ENCODE measurements at regions not wholly inside any gene's neighbourhood (a gene's known extent, or its start where the extent isn't known, plus 50 kb on each side); places are given as distances from the start of the nearest gene placed in this dataset.
"Not testable (repeated sequence)": the region's sequence is repeated elsewhere in the genome, so short reads cannot be mapped to it uniquely, and the experiment has no call there.

- CTCF ChIA-PET: no interaction called here
- ATAC-seq: no peak
- no peak overlapping the region for H3K4me3 Mint-ChIP-seq
- no peak for DNase-seq
- no peaks in the 10 kb centered on the region for H3K4me1 Mint-ChIP-seq
- H3K27ac Mint-ChIP-seq: no peak overlapping the region
- no peaks in the 10 kb centered on the region for H3K36me3 Mint-ChIP-seq
- no peaks in the 10 kb centered on the region for H3K27me3 Mint-ChIP-seq
- no peaks in the 10 kb centered on the region for H3K9me3 Mint-ChIP-seq (ENCODE audit: low read depth)
Observed at GRCh38 chr9:107588393-107588792, 98.8 kb upstream of the KLF4 start.

GRCh38 chr9:107587191-107587963 is 97.8 kb upstream of the KLF4 start:
- Mint-ChIP-seq H3K9me3 (ENCODE audit: low read depth) (no peaks in the 10 kb centered on the region), H3K4me3 (no peak overlapping the region), H3K4me1 (no peaks in the 10 kb centered on the region), H3K27ac (no peak overlapping the region), H3K36me3 (no peaks in the 10 kb centered on the region), H3K27me3 (no peaks in the 10 kb centered on the region)
- DNase-seq: no peak
- CTCF ChIA-PET: no interaction called here
- ATAC-seq: no peak

- CTCF ChIA-PET: no interaction called here
- Mint-ChIP-seq H3K27ac (no peak overlapping the region), H3K27me3 (no peaks in the 10 kb centered on the region), H3K36me3 (no peaks in the 10 kb centered on the region), H3K9me3 (ENCODE audit: low read depth) (no peaks in the 10 kb centered on the region), H3K4me1 (no peaks in the 10 kb centered on the region), H3K4me3 (no peak overlapping the region)
- ATAC-seq (no peak), DNase-seq (no peak)
Observed at GRCh38 chr9:107586493-107586892, 96.9 kb upstream of the KLF4 start.

DNA sequence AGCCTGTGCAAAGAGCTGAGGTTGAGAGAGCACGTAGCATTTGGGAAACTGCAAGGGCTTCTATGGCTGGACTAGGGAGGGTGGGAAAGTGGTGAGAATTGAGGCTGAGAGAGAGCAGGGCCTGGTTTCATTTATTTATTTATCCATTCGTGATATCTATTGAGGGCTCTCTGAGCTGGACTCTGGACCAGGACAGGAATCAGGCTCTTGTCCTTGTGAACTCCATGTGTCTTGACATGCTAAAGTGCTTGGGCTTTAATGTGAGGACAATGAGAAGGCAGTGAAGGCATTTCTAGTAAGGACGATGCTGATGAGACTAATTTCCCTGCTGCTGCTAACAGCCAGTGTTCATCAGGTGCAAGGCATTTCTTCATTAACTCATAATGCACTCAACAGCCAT is 95.9 kb upstream of the KLF4 start:
- no peaks in the 10 kb centered on the region for H3K4me1 Mint-ChIP-seq
- no peaks in the 10 kb centered on the region for H3K36me3 Mint-ChIP-seq
- no peak overlapping the region for H3K27ac Mint-ChIP-seq
- H3K9me3 Mint-ChIP-seq (ENCODE audit: low read depth): no peaks in the 10 kb centered on the region
- no peaks in the 10 kb centered on the region for H3K27me3 Mint-ChIP-seq
- no peak overlapping the region for H3K4me3 Mint-ChIP-seq
- DNase-seq (no peak), ATAC-seq (no peak)
- CTCF ChIA-PET: no interaction called here

GRCh38 chr9:107584944-107585343 is 95.4 kb upstream of the KLF4 start:
- Mint-ChIP-seq H3K36me3 (no peaks in the 10 kb centered on the region), H3K27ac (no peak overlapping the region), H3K27me3 (no peaks in the 10 kb centered on the region), H3K4me3 (no peak overlapping the region), H3K4me1 (no peaks in the 10 kb centered on the region), H3K9me3 (ENCODE audit: low read depth) (no peaks in the 10 kb centered on the region)
- ATAC-seq (no peak), DNase-seq (no peak)
- CTCF ChIA-PET: no interaction called here

GRCh38 chr9:107584186-107584585 is 94.6 kb upstream of the KLF4 start:
- H3K4me3 Mint-ChIP-seq: no peak overlapping the region
- no peaks in the 10 kb centered on the region for H3K36me3 Mint-ChIP-seq
- no peaks in the 10 kb centered on the region for H3K9me3 Mint-ChIP-seq (ENCODE audit: low read depth)
- H3K27me3 Mint-ChIP-seq: no peaks in the 10 kb centered on the region
- CTCF ChIA-PET: no interaction called here
- ATAC-seq (no peak), DNase-seq (no peak)
- H3K27ac Mint-ChIP-seq: no peak overlapping the region
- no peaks in the 10 kb centered on the region for H3K4me1 Mint-ChIP-seq

GRCh38 chr9:107577140-107577776 is 87.7 kb upstream of the KLF4 start:
- CTCF ChIA-PET: no interaction called here
- Mint-ChIP-seq H3K4me3 (no peak overlapping the region), H3K27me3 (no peaks in the 10 kb centered on the region), H3K27ac (no peak overlapping the region), H3K9me3 (ENCODE audit: low read depth) (no peaks in the 10 kb centered on the region), H3K36me3 (no peaks in the 10 kb centered on the region), H3K4me1 (no peaks in the 10 kb centered on the region)
- ATAC-seq: no peak
- no peak for DNase-seq

DNA sequence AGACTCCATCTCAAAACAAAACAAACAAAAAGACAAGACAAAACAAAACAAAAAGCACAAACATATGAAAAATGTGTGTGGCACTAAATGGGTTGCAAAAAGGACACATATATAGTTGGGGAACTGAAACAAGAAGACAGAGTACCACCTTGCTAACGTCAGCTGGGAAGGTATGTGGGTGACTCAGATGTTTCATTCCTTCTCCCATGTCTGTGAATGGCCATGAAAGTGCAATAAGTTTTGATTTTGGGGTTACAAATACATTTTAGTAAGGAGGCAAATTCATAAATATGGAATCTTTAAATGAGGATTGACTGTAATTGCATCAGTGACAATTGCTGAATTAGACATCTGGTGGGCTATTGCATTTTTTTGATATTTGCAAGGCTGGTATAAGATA is 81.6 kb upstream of the KLF4 start:
- Mint-ChIP-seq H3K36me3 (no peaks in the 10 kb centered on the region), H3K4me3 (no peak overlapping the region), H3K27me3 (no peaks in the 10 kb centered on the region), H3K27ac (no peak overlapping the region), H3K9me3 (ENCODE audit: low read depth) (no peaks in the 10 kb centered on the region), H3K4me1 (no peaks in the 10 kb centered on the region)
- DNase-seq (no peak), ATAC-seq (no peak)
- CTCF ChIA-PET: interaction anchor here (0.9 kb wide), 1 partner anchor 102 kb away, joined by 3 read pairs; no protein-coding TSS in a partner anchor

- Mint-ChIP-seq H3K4me3 (no peak overlapping the region), H3K27me3 (no peaks in the 10 kb centered on the region)
Observed at GRCh38 chr9:107569174-107569573, 79.6 kb upstream of the KLF4 start.

DNA sequence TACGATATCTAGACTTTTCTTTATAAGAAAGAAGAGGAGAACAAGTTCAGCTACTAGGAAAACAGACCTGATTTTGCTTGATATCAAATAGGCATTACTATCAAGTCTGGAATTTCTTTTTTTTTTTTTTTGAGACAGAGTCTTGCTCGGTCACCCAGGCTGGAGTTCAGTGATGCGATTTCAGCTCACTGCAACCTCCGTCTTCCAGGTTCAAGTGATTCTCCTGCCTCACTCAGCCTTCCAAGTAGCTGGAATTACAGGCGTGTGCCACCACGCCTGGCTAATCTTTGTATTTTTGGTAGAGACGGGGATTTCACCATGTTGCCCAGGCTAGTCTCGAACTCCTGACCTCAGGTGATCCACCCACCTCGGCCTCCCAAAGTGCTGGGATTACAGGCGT is 78.8 kb upstream of the KLF4 start:
- CTCF ChIA-PET; DNase-seq; H3K4me3 Mint-ChIP-seq; H3K9me3 Mint-ChIP-seq (ENCODE audit: low read depth); H3K4me1 Mint-ChIP-seq; H3K27ac Mint-ChIP-seq; H3K36me3 Mint-ChIP-seq; H3K27me3 Mint-ChIP-seq; ATAC-seq: not testable (repeated sequence)

More at GRCh38 chr9:107569174-107569573, 79.6 kb upstream of the KLF4 start:
- H3K4me1 Mint-ChIP-seq: no peaks in the 10 kb centered on the region
- H3K36me3 Mint-ChIP-seq: no peaks in the 10 kb centered on the region
- no peaks in the 10 kb centered on the region for H3K9me3 Mint-ChIP-seq (ENCODE audit: low read depth)
- ATAC-seq: no peak
- CTCF ChIA-PET: no interaction called here
- no peak overlapping the region for H3K27ac Mint-ChIP-seq
- DNase-seq: no peak

- no peak overlapping the region for H3K4me3 Mint-ChIP-seq
- no peak overlapping the region for H3K27ac Mint-ChIP-seq
- CTCF ChIA-PET: no interaction called here
- ATAC-seq (no peak), DNase-seq (no peak)
- no peaks in the 10 kb centered on the region for H3K4me1 Mint-ChIP-seq
- no peaks in the 10 kb centered on the region for H3K27me3 Mint-ChIP-seq
- H3K36me3 Mint-ChIP-seq: no peaks in the 10 kb centered on the region
- H3K9me3 Mint-ChIP-seq (ENCODE audit: low read depth): no peaks in the 10 kb centered on the region
Observed at GRCh38 chr9:107567462-107567861, 77.9 kb upstream of the KLF4 start.

DNA sequence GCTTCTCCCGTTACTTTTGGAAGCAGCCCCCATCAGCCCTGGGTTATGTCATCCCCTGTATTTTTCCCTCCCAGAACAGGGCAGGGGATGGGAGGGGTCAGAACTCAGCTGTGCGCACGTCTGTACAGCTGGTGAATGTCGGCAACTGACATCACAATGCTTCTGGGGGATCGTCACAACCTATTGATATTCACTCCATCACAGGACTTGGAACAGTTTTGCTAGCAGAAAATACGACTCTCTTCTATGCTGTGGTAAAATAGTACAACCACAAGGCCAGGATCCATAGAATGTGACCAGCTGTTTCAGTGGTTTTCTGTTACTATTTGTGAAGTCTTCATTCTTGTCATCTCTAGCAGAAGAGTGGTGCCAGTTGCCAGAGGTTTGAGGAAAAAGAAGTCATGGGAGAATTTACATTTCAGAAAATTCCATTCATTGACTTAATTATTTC is 77.1 kb upstream of the KLF4 start:
- no peak for DNase-seq
- Mint-ChIP-seq H3K4me3 (no peak overlapping the region), H3K27ac (no peak overlapping the region), H3K36me3 (no peaks in the 10 kb centered on the region), H3K27me3 (no peaks in the 10 kb centered on the region), H3K9me3 (ENCODE audit: low read depth) (no peaks in the 10 kb centered on the region), H3K4me1 (no peaks in the 10 kb centered on the region)
- CTCF ChIA-PET: no interaction called here
- no peak for ATAC-seq

- H3K9me3 Mint-ChIP-seq (ENCODE audit: low read depth): no peaks in the 10 kb centered on the region
- H3K36me3 Mint-ChIP-seq: no peaks in the 10 kb centered on the region
- no peak for DNase-seq
- H3K27me3 Mint-ChIP-seq: no peaks in the 10 kb centered on the region
- H3K4me1 Mint-ChIP-seq: no peaks in the 10 kb centered on the region
- no peak for ATAC-seq
- H3K27ac Mint-ChIP-seq: no peak overlapping the region
- no peak overlapping the region for H3K4me3 Mint-ChIP-seq
- CTCF ChIA-PET: no interaction called here
Observed at GRCh38 chr9:107562798-107563197, 73.2 kb upstream of the KLF4 start.

- Mint-ChIP-seq H3K27ac (no peak overlapping the region), H3K36me3 (no peaks in the 10 kb centered on the region), H3K27me3 (no peaks in the 10 kb centered on the region), H3K4me3 (no peak overlapping the region), H3K4me1 (no peaks in the 10 kb centered on the region), H3K9me3 (ENCODE audit: low read depth) (no peaks in the 10 kb centered on the region)
- ATAC-seq: no peak
- DNase-seq: no peak
- CTCF ChIA-PET: no interaction called here
Observed at GRCh38 chr9:107559494-107560086, 70.0 kb upstream of the KLF4 start.
